B cell (primary cell): ENCODE measurements at regions not wholly inside any gene's neighbourhood (a gene's known extent, or its start where the extent isn't known, plus 50 kb on each side); places are given as distances from the start of the nearest gene placed in this dataset.

ENCODE experiments used
- ATAC-seq: fragments of 200-7000 bp; cut with Tn5 transposase; one replicate; pipeline ENCODE4 v1.10.0; 2021; ENCODE audit warnings: low read depth, mild to moderate bottlenecking, moderate number of reproducible peaks, moderate library complexity
- CTCF ChIA-PET: fragments of 350-600 bp; sonication (Branson Sonifier 250); formaldehyde crosslinking; loops from one replicate; lab custom pipeline; 2021; ENCODE audit warnings: antibody characterized with exemption, inconsistent platforms; lab: Charles Lee
- POLR2A ChIA-PET: fragments of 350-600 bp; sonication (Branson Sonifier 250); formaldehyde crosslinking; loops from one replicate; lab custom pipeline; 2021; ENCODE audit warnings: antibody characterized with exemption; lab: Charles Lee
- DNase-seq: peaks from one replicate; pipeline ENCODE4 v3.0.0; 2013
- H2AFZ ChIP-seq: 2 replicates; pipeline ENCODE4 v1.6.1; 2012; ENCODE audit warnings: mild to moderate bottlenecking, low read depth, low read length; ENCODE audit not compliant: insufficient read depth, poor library complexity, severe bottlenecking
- H3K27ac ChIP-seq, 2 donors: 1 replicate in 1 of 2; 2 replicates in 1 of 2; pipeline ENCODE4 v1.5.1; 2012 to 2013; ENCODE audit warnings: low read length in 2 of 2, mild to moderate bottlenecking in 2 of 2, moderate library complexity in 1 of 2
- H3K27me3 ChIP-seq, 4 experiments: fragments of 200-600 bp in 1 of 4; sonication (generic) in 1 of 4; replicated peaks in 1 of 4; 1 replicate in 2 of 4; 2 replicates in 2 of 4; pipeline versions ENCODE4 v1.6.1 to v1.7.0; 2013 to 2016; ENCODE audit warnings: low read length in 3 of 4, mild to moderate bottlenecking in 2 of 4, mixed read lengths in 1 of 4, moderate library complexity in 1 of 4; ENCODE audit not compliant: insufficient read depth in 4 of 4, control insufficient read depth in 3 of 4; ENCODE audit errors: control extremely low read depth in 1 of 4
- H3K36me3 ChIP-seq, 2 experiments: replicated peaks in 1 of 2; 1 replicate in 1 of 2; 2 replicates in 1 of 2; pipeline versions ENCODE4 v1.6.1 to v1.7.1; 2013; ENCODE audit warnings: low read length in 1 of 2; ENCODE audit not compliant: insufficient read depth in 2 of 2, control insufficient read depth in 1 of 2; ENCODE audit errors: control extremely low read depth in 1 of 2, extremely low read depth in 1 of 2
- H3K4me1 ChIP-seq, 2 donors: fragments of 200-600 bp in 1 of 2; sonication (generic) in 1 of 2; 1 replicate in 1 of 2; 2 replicates in 1 of 2; pipeline versions ENCODE4 v1.5.1 to v1.6.1; 2013 to 2017; ENCODE audit warnings: low read length in 2 of 2; ENCODE audit not compliant: control insufficient read depth in 2 of 2, insufficient read depth in 2 of 2
- H3K4me2 ChIP-seq: replicated peaks from 2 replicates; pipeline ENCODE3; 2012; ENCODE audit warnings: mild to moderate bottlenecking, low read depth, low read length; ENCODE audit not compliant: poor library complexity, severe bottlenecking
- H3K4me3 ChIP-seq, 5 experiments: fragments of 200-600 bp in 1 of 5; sonication (generic) in 1 of 5; 1 replicate in 3 of 5; 2 replicates in 2 of 5; pipeline versions ENCODE4 v1.5.1 to v1.7.0; 2011 to 2016; ENCODE audit warnings: low read length in 4 of 5, mild to moderate bottlenecking in 4 of 5, low read depth in 2 of 5, control low read depth in 1 of 5, moderate library complexity in 1 of 5; ENCODE audit not compliant: insufficient read depth in 1 of 5; ENCODE audit errors: control extremely low read depth in 1 of 5, extremely low read depth in 1 of 5
- H3K79me2 ChIP-seq: fragments of 200-600 bp; sonication (generic); one replicate; pipeline ENCODE4 v1.6.0; 2016; ENCODE audit warnings: low read length; ENCODE audit not compliant: control insufficient read depth, insufficient read depth
- H3K9ac ChIP-seq: fragments of 200-600 bp; sonication (generic); 2 replicates; pipeline ENCODE4 v1.6.1; 2017; ENCODE audit warnings: mild to moderate bottlenecking, low read length, moderate library complexity
- H3K9me3 ChIP-seq, 3 donors: one replicate each; pipeline versions ENCODE4 v1.6.1 to v1.7.1; 2013; ENCODE audit warnings: low read length in 2 of 3; ENCODE audit not compliant: control insufficient read depth in 2 of 3, insufficient read depth in 1 of 3; ENCODE audit errors: control extremely low read depth in 1 of 3
- H4K20me1 ChIP-seq: 2 replicates; pipeline ENCODE4 v1.6.0; 2012; ENCODE audit warnings: mild to moderate bottlenecking, low read length; ENCODE audit not compliant: insufficient read depth, control insufficient read depth, poor library complexity, severe bottlenecking
- H3K27ac Mint-ChIP-seq: one replicate; pipeline ENCODE4 v1.8.0; 2021; ENCODE audit warnings: mixed read lengths
- H3K27me3 Mint-ChIP-seq: one replicate; pipeline ENCODE4 v1.8.0; 2021; ENCODE audit warnings: mixed read lengths
- H3K4me1 Mint-ChIP-seq: one replicate; pipeline ENCODE4 v1.8.0; 2021; ENCODE audit warnings: mixed read lengths
- H3K4me3 Mint-ChIP-seq: one replicate; pipeline ENCODE4 v1.8.0; 2021; ENCODE audit warnings: mixed read lengths
- H3K9me3 Mint-ChIP-seq: one replicate; pipeline ENCODE4 v1.8.0; 2022; ENCODE audit warnings: mixed read lengths; ENCODE audit not compliant: insufficient read depth
- CTCF ChIP-seq: fragments of 200-600 bp; IDR thresholded peaks from one replicate; pipeline ENCODE4 v1.8.0; 2022; ENCODE audit warnings: antibody characterized with exemption, mild to moderate bottlenecking
- EZH2 ChIP-seq: IDR thresholded peaks from 2 replicates; pipeline ENCODE4 v1.6.1; 2012; ENCODE audit warnings: borderline replicate concordance, low read depth, mild to moderate bottlenecking, moderate library complexity, low read length; ENCODE audit not compliant: insufficient read depth, poor library complexity, severe bottlenecking
- WGBS: methylation state at CpG from one replicate; pipeline ENCODE4 v1.1.5; 2013; ENCODE audit warnings: missing lambda C conversion rate; ENCODE audit not compliant: insufficient coverage; 5-methylcytosine and 5-hydroxymethylcytosine counted together
- intact Hi-C: fragments of 100-400 bp; cut with micrococcal nuclease; formaldehyde crosslinking; loops from one replicate; pipeline ENCODE4 v1.10.0; 2022

- Histone ChIP-seq H3K9me3 (peaks cover 0 to 7% (median 4%) of the 10 kb centered on the region in 3 donors), H3K79me2 (no peaks in the 10 kb centered on the region), H3K27ac (no peak overlapping the region), H3K9ac (no peak overlapping the region), H2AFZ (no peak overlapping the region), H3K27me3 (no peaks in the 10 kb centered on the region), H3K4me2 (no peak overlapping the region), H3K36me3 (no peaks in the 10 kb centered on the region), H3K4me3 (no peak overlapping the region), H3K4me1 (no peaks in the 10 kb centered on the region), H4K20me1 (no peaks in the 10 kb centered on the region)
- Mint-ChIP-seq H3K9me3 (peaks cover 9% of the 10 kb centered on the region), H3K27ac (no peak overlapping the region), H3K4me3 (no peak overlapping the region), H3K27me3 (no peaks in the 10 kb centered on the region), H3K4me1 (no peaks in the 10 kb centered on the region)
- ChIA-PET CTCF (no interaction called here), POLR2A (no interaction called here)
- intact Hi-C loops = no loop called here
- no CpG with 5 or more reads among the region's 1 CpG for WGBS
- TF ChIP-seq EZH2 (no peak), CTCF (no peak)
- ATAC-seq (no peak), DNase-seq (no peak)
These were observed 309.0 kb upstream of the PTCHD4 start for GRCh38 chr6:48419992-48420391.

- ChIA-PET CTCF (no interaction called here), POLR2A (no interaction called here)
- Histone ChIP-seq H3K9ac (no peak overlapping the region), H3K36me3 (no peaks in the 10 kb centered on the region), H3K27ac (no peak overlapping the region), H3K9me3 (peaks cover 0 to 8% (median 4%) of the 10 kb centered on the region in 3 donors), H3K4me2 (no peak overlapping the region), H4K20me1 (no peaks in the 10 kb centered on the region), H3K4me3 (no peak overlapping the region), H2AFZ (no peak overlapping the region), H3K4me1 (no peaks in the 10 kb centered on the region), H3K79me2 (no peaks in the 10 kb centered on the region), H3K27me3 (no peaks in the 10 kb centered on the region)
- DNase-seq (no peak), ATAC-seq (no peak)
- WGBS = no CpG with 5 or more reads among the region's 4 CpGs
- TF ChIP-seq CTCF (no peak), EZH2 (no peak)
- Mint-ChIP-seq H3K9me3 (peaks cover 7% of the 10 kb centered on the region), H3K27me3 (no peaks in the 10 kb centered on the region), H3K4me3 (no peak overlapping the region), H3K4me1 (no peaks in the 10 kb centered on the region), H3K27ac (no peak overlapping the region)
- intact Hi-C loops = no loop called here
These were observed 306.9 kb upstream of the PTCHD4 start for GRCh38 chr6:48417927-48418326.
